PC-9 (cell line): ENCODE measurements at regions not wholly inside any gene's neighbourhood (a gene's known extent, or its start where the extent isn't known, plus 50 kb on each side); places are given as distances from the start of the nearest gene placed in this dataset.

Source experiments
- BruUV-seq: library from RNA; stranded (reverse); fragments of 400-500 nt; replicated peaks from 2 replicates; lab custom pipeline; 2021; lab: Mats Ljungman, UMichigan
- CTCF ChIA-PET: fragments of 300-600 bp; sonication (Branson Sonifier 250); formaldehyde crosslinking; loops from one replicate; lab custom pipeline; 2022; ENCODE audit warnings: antibody characterized with exemption; lab: Charles Lee
- POLR2A ChIA-PET: fragments of 300-600 bp; sonication (Branson Sonifier 250); formaldehyde crosslinking; loops from one replicate; lab custom pipeline; 2022; ENCODE audit warnings: antibody characterized with exemption; ENCODE audit not compliant: unreplicated experiment; lab: Charles Lee
- DNase-seq, 2 experiments: peaks; one replicate each; pipeline versions ENCODE4 v3.0.0 to v3.0.0-alpha.2; 2015 to 2022; ENCODE audit warnings: mixed read lengths in 1 of 2
- H2AFZ ChIP-seq: fragments of 200-600 bp; sonication (generic); 2 replicates; pipeline ENCODE4 v1.8.1; 2017; ENCODE audit warnings: antibody characterized with exemption
- H3F3A ChIP-seq: fragments of 200-600 bp; sonication (generic); 2 replicates; pipeline ENCODE4 v1.8.1; 2017; ENCODE audit warnings: antibody characterized with exemption, mild to moderate bottlenecking, low read depth; ENCODE audit not compliant: insufficient read depth
- H3K27ac ChIP-seq: fragments of 200-600 bp; sonication (generic); 2 replicates; pipeline ENCODE4 v1.6.1; 2016; ENCODE audit warnings: mixed run types
- H3K27me3 ChIP-seq: fragments of 200-600 bp; sonication (generic); 2 replicates; pipeline ENCODE4 v1.6.1; 2016; ENCODE audit warnings: low read depth, mixed run types; ENCODE audit not compliant: insufficient read depth
- H3K36me3 ChIP-seq: fragments of 200-600 bp; sonication (generic); 2 replicates; pipeline ENCODE4 v1.6.1; 2016; ENCODE audit warnings: low read depth, mixed run types
- H3K4me1 ChIP-seq: fragments of 200-600 bp; sonication (generic); replicated peaks from 2 replicates; pipeline ENCODE4 v1.6.1; 2016; ENCODE audit warnings: mixed run types; ENCODE audit not compliant: insufficient read depth
- H3K4me2 ChIP-seq: fragments of 200-600 bp; sonication (generic); 2 replicates; pipeline ENCODE4 v1.6.1; 2017; ENCODE audit warnings: mixed run types
- H3K4me3 ChIP-seq: fragments of 200-600 bp; sonication (generic); 2 replicates; pipeline ENCODE4 v1.6.1; 2016; ENCODE audit warnings: mixed run types
- H3K79me2 ChIP-seq: fragments of 200-600 bp; sonication (generic); 2 replicates; pipeline ENCODE4 v1.6.1; 2017; ENCODE audit warnings: low read depth, mixed run types
- H3K9me2 ChIP-seq: fragments of 200-600 bp; sonication (generic); 2 replicates; pipeline ENCODE4 v1.8.1; 2017; ENCODE audit warnings: mild to moderate bottlenecking; ENCODE audit not compliant: insufficient read depth
- H3K9me3 ChIP-seq: fragments of 200-600 bp; sonication (generic); 2 replicates; pipeline ENCODE4 v1.8.1; 2016; ENCODE audit warnings: low read depth; ENCODE audit not compliant: insufficient read depth
- H4K20me1 ChIP-seq: fragments of 200-600 bp; sonication (generic); 2 replicates; pipeline ENCODE4 v1.8.1; 2017; ENCODE audit not compliant: insufficient read depth
- CTCF ChIP-seq: fragments of 200-600 bp; sonication (generic); conservative IDR thresholded peaks from 2 replicates; pipeline ENCODE4 v1.6.1; 2017; ENCODE audit warnings: mixed run types, antibody characterized with exemption, mild to moderate bottlenecking, moderate library complexity
- EZH2 ChIP-seq: fragments of 200-600 bp; sonication (generic); IDR thresholded peaks from 2 replicates; pipeline ENCODE4 v1.8.0; 2017; ENCODE audit warnings: antibody characterized with exemption, low read depth
- intact Hi-C: fragments of 100-400 bp; cut with micrococcal nuclease; formaldehyde crosslinking; loops from one replicate; pipeline ENCODE4 v1.10.0; 2022; ENCODE audit not compliant: unreplicated experiment

- Histone ChIP-seq H3K4me3 (no peak overlapping the region), H3F3A (no peaks in the 10 kb centered on the region), H4K20me1 (no peaks in the 10 kb centered on the region), H3K4me2 (no peak overlapping the region), H2AFZ (no peak overlapping the region), H3K79me2 (no peaks in the 10 kb centered on the region), H3K9me2 (no peaks in the 10 kb centered on the region), H3K4me1 (no peaks in the 10 kb centered on the region), H3K27ac (no peak overlapping the region), H3K27me3 (peaks cover 94% of the 10 kb centered on the region), H3K36me3 (no peaks in the 10 kb centered on the region), H3K9me3 (no peaks in the 10 kb centered on the region)
- intact Hi-C loops = no loop called here
- ChIA-PET CTCF (no interaction called here), POLR2A (no interaction called here)
- DNase-seq = peak in 1 of 2 experiments; percentile 45
- TF ChIP-seq EZH2 = no peak
- TF ChIP-seq CTCF = no peak
- BruUV-seq = no TSS peak
Observed at GRCh38 chr9:135294836-135295235, 184.7 kb upstream of the PPP1R26 start.

GRCh38 chr9:135295551-135296300 lies 183.9 kb upstream of the PPP1R26 start:
- no peak for DNase-seq
- Histone ChIP-seq H2AFZ (no peak overlapping the region), H3F3A (no peaks in the 10 kb centered on the region), H3K27me3 (peaks cover 94% of the 10 kb centered on the region), H3K4me1 (no peaks in the 10 kb centered on the region), H4K20me1 (no peaks in the 10 kb centered on the region), H3K36me3 (no peaks in the 10 kb centered on the region), H3K27ac (no peak overlapping the region), H3K79me2 (no peaks in the 10 kb centered on the region), H3K4me3 (no peak overlapping the region), H3K9me3 (no peaks in the 10 kb centered on the region), H3K9me2 (no peaks in the 10 kb centered on the region), H3K4me2 (no peak overlapping the region)
- TF ChIP-seq EZH2 (no peak), CTCF (no peak)
- intact Hi-C loops = no loop called here
- no TSS peak for BruUV-seq
- ChIA-PET CTCF (no interaction called here), POLR2A (no interaction called here)

GRCh38 chr9:135296735-135297455 lies 182.7 kb upstream of the PPP1R26 start:
- POLR2A ChIA-PET = no interaction called here
- no TSS peak for BruUV-seq

More at GRCh38 chr9:135296735-135297455, 182.7 kb upstream of the PPP1R26 start:
- Histone ChIP-seq H3K4me3 (no peak overlapping the region), H3K79me2 (no peaks in the 10 kb centered on the region), H3K27ac (no peak overlapping the region), H4K20me1 (no peaks in the 10 kb centered on the region), H3K4me2 (no peak overlapping the region), H3F3A (no peaks in the 10 kb centered on the region), H3K36me3 (no peaks in the 10 kb centered on the region), H3K4me1 (no peaks in the 10 kb centered on the region), H2AFZ (no peak overlapping the region), H3K27me3 (peaks cover 94% of the 10 kb centered on the region), H3K9me3 (no peaks in the 10 kb centered on the region), H3K9me2 (no peaks in the 10 kb centered on the region)
- intact Hi-C loops = no loop called here
- no peak for DNase-seq
- no peak for TF ChIP-seq CTCF
- TF ChIP-seq EZH2 = no peak
- CTCF ChIA-PET = no interaction called here
